WTC11 (cell line): ENCODE measurements at regions not wholly inside any gene's neighbourhood (a gene's known extent, or its start where the extent isn't known, plus 50 kb on each side); places are given as distances from the start of the nearest gene placed in this dataset.
"Not testable (repeated sequence)": the region's sequence is repeated elsewhere in the genome, so short reads cannot be mapped to it uniquely, and the experiment has no call there.

Source experiments
- ATAC-seq: fragments of 200-7000 bp; cut with Tn5 transposase; 2 replicates; pipeline ENCODE4 v1.10.0; 2021; ENCODE audit warnings: mild to moderate bottlenecking, moderate library complexity
- CTCF ChIA-PET: fragments of 300-600 bp; sonication (Branson Sonifier 250); formaldehyde crosslinking; loops from one replicate; lab custom pipeline; 2021; ENCODE audit warnings: antibody characterized with exemption; lab: Charles Lee
- POLR2A ChIA-PET: fragments of 350-600 bp; sonication (Branson Sonifier 250); formaldehyde crosslinking; loops from one replicate; lab custom pipeline; 2021; ENCODE audit warnings: antibody characterized with exemption; lab: Charles Lee
- DNase-seq: peaks from one replicate; pipeline ENCODE4 v3.0.0; 2021; ENCODE audit warnings: low spot score
- H3K27ac Mint-ChIP-seq: 2 replicates; pipeline ENCODE4 v1.8.0; 2021; ENCODE audit warnings: mixed read lengths
- H3K27me3 Mint-ChIP-seq: 2 replicates; pipeline ENCODE4 v1.8.0; 2021; ENCODE audit warnings: low read depth, mild to moderate bottlenecking, moderate library complexity, mixed read lengths
- H3K36me3 Mint-ChIP-seq: 2 replicates; pipeline ENCODE4 v1.8.0; 2021; ENCODE audit warnings: mixed read lengths
- H3K4me1 Mint-ChIP-seq: 2 replicates; pipeline ENCODE4 v1.8.0; 2022; ENCODE audit warnings: mixed read lengths
- H3K4me3 Mint-ChIP-seq: 2 replicates; pipeline ENCODE4 v1.8.0; 2021; ENCODE audit warnings: mild to moderate bottlenecking, moderate library complexity, mixed read lengths
- H3K9me3 Mint-ChIP-seq: 2 replicates; pipeline ENCODE4 v1.8.0; 2021; ENCODE audit warnings: mixed read lengths
- ETV6 ChIP-seq: sonication (generic); formaldehyde crosslinking; IDR thresholded peaks from 2 replicates; pipeline ENCODE4 v1.8.1; 2022; ENCODE audit warnings: mild to moderate bottlenecking, missing genetic modification reagents
- FOXP1 ChIP-seq: sonication (generic); formaldehyde crosslinking; IDR thresholded peaks from 2 replicates; pipeline ENCODE4 v1.8.0; 2022; ENCODE audit warnings: missing genetic modification reagents, mild to moderate bottlenecking, moderate library complexity, borderline replicate concordance
- GRHL2 ChIP-seq: fragments of 250-450 bp; sonication (Bioruptor Pico); IDR thresholded peaks from 2 replicates; pipeline ENCODE4 v1.8.0; 2022; ENCODE audit warnings: mild to moderate bottlenecking, moderate library complexity; ENCODE audit not compliant: insufficient replicate concordance, severe bottlenecking
- IRF2 ChIP-seq: sonication (generic); formaldehyde crosslinking; IDR thresholded peaks from 2 replicates; pipeline ENCODE4 v1.8.0; 2022; ENCODE audit warnings: low read depth, missing genetic modification reagents, borderline replicate concordance
- JUN ChIP-seq: sonication (generic); formaldehyde crosslinking; IDR thresholded peaks from 2 replicates; pipeline ENCODE4 v1.8.0; 2023; ENCODE audit warnings: mild to moderate bottlenecking, missing genetic modification reagents
- MYBL2 ChIP-seq: sonication (generic); formaldehyde crosslinking; IDR thresholded peaks from 2 replicates; pipeline ENCODE4 v1.8.1; 2023; ENCODE audit warnings: mild to moderate bottlenecking, moderate library complexity, missing genetic modification reagents
- NFATC4 ChIP-seq: fragments of 250-450 bp; sonication (Bioruptor Pico); IDR thresholded peaks from 2 replicates; pipeline ENCODE4 v1.9.0; 2021; ENCODE audit warnings: mild to moderate bottlenecking
- ZBTB21 ChIP-seq: sonication (generic); formaldehyde crosslinking; IDR thresholded peaks from 2 replicates; pipeline ENCODE4 v1.8.1; 2023; ENCODE audit warnings: mild to moderate bottlenecking, missing genetic modification reagents, borderline replicate concordance
- ZNF138 ChIP-seq: sonication (generic); formaldehyde crosslinking; conservative IDR thresholded peaks from 2 replicates; pipeline ENCODE4 v1.8.1; 2022; ENCODE audit warnings: mild to moderate bottlenecking, moderate library complexity, missing genetic modification reagents
- ZNF232 ChIP-seq: sonication (generic); formaldehyde crosslinking; IDR thresholded peaks from 2 replicates; pipeline ENCODE4 v1.8.0; 2022; ENCODE audit warnings: mild to moderate bottlenecking, missing genetic modification reagents
- ZNF423 ChIP-seq: fragments of 250-450 bp; sonication (Bioruptor Pico); IDR thresholded peaks from 2 replicates; pipeline ENCODE4 v2.1.2; 2022; ENCODE audit warnings: mild to moderate bottlenecking, moderate library complexity
- ZNF671 ChIP-seq: fragments of 250-450 bp; sonication (Bioruptor Pico); IDR thresholded peaks from 2 replicates; pipeline ENCODE4 v1.8.0; 2021; ENCODE audit warnings: mild to moderate bottlenecking
- TF ChIP-seq, protein P1 (sequence below): fragments of 250-450 bp; sonication (Bioruptor Pico); conservative IDR thresholded peaks from 2 replicates; pipeline ENCODE4 v1.9.0; 2021; ENCODE audit warnings: mild to moderate bottlenecking
- TF ChIP-seq, protein P2 (sequence below): sonication (generic); formaldehyde crosslinking; IDR thresholded peaks from 2 replicates; pipeline ENCODE4 v1.8.0; 2022; ENCODE audit warnings: missing genetic modification reagents
- TF ChIP-seq, protein P3 (sequence below): sonication (generic); formaldehyde crosslinking; conservative IDR thresholded peaks from 2 replicates; pipeline ENCODE4 v1.8.1; 2022; ENCODE audit warnings: mild to moderate bottlenecking, missing genetic modification reagents
- TF ChIP-seq, protein P4 (sequence below): sonication (generic); formaldehyde crosslinking; IDR thresholded peaks from 2 replicates; pipeline ENCODE4 v1.8.1; 2022; ENCODE audit warnings: low read depth, missing genetic modification reagents, borderline replicate concordance
- TF ChIP-seq, protein P5 (sequence below): sonication (generic); formaldehyde crosslinking; IDR thresholded peaks from 2 replicates; pipeline ENCODE4 v1.8.1; 2023; ENCODE audit warnings: mild to moderate bottlenecking, missing genetic modification reagents
- TF ChIP-seq, protein P6 (sequence below): sonication (generic); formaldehyde crosslinking; IDR thresholded peaks from 2 replicates; pipeline ENCODE4 v1.8.1; 2022; ENCODE audit warnings: missing genetic modification reagents, borderline replicate concordance

DNA sequence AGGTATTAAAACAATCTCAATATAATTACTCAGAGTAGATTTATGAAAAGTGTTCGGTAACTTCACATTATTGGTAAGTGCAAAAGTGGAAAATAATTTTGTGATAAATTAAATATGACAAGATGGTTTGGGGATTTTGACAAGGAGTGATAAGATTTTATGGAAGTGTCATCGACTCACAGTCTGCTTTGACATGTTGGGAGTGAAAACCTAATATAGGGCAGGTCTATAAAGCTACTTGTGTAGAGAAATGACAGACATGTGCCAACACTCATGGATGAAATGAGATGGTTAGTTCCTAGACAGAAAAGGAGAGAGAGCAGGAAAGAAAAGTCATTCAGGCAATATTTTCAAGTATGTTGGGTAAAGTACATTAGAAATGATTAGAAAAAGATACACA, 456.8 kb downstream of the TRAM1L1 start (continued):
- TF ChIP-seq, protein P1, sequence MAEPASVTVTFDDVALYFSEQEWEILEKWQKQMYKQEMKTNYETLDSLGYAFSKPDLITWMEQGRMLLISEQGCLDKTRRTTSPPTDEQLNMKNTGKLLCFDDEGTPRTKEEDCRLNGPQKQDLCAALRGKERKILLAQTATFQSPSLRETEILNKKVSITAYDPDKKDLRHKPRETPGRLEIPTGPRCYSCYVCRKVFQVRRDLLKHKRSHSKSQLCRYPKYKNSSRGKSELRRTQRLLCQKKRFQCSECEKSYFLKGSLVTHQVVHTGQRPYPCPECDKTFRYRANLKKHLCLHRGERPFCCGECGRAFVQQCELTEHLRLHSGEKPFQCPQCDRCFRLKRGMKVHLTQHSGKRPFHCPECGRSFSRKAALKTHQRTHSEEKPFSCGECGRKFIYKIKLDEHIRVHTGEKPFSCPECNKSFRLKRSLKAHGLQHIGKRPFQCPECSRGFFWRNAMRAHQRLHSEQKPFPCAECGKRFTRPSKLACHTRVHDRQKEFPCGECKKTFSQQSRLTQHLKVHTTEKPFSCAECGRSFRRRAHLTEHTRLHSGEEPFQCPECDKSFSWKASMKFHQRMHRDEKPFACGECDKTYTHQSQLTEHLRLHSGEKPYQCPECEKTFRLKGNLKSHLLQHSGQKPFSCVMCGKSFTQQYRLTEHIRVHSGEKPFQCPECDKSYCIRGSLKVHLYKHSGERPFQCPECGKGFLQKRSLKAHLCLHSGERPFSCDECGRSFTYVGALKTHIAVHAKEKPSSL (CRISPR knock-in tag): no peak
- TF ChIP-seq ETV6 (CRISPR knock-in tag): no peak
- TF ChIP-seq, protein P2, sequence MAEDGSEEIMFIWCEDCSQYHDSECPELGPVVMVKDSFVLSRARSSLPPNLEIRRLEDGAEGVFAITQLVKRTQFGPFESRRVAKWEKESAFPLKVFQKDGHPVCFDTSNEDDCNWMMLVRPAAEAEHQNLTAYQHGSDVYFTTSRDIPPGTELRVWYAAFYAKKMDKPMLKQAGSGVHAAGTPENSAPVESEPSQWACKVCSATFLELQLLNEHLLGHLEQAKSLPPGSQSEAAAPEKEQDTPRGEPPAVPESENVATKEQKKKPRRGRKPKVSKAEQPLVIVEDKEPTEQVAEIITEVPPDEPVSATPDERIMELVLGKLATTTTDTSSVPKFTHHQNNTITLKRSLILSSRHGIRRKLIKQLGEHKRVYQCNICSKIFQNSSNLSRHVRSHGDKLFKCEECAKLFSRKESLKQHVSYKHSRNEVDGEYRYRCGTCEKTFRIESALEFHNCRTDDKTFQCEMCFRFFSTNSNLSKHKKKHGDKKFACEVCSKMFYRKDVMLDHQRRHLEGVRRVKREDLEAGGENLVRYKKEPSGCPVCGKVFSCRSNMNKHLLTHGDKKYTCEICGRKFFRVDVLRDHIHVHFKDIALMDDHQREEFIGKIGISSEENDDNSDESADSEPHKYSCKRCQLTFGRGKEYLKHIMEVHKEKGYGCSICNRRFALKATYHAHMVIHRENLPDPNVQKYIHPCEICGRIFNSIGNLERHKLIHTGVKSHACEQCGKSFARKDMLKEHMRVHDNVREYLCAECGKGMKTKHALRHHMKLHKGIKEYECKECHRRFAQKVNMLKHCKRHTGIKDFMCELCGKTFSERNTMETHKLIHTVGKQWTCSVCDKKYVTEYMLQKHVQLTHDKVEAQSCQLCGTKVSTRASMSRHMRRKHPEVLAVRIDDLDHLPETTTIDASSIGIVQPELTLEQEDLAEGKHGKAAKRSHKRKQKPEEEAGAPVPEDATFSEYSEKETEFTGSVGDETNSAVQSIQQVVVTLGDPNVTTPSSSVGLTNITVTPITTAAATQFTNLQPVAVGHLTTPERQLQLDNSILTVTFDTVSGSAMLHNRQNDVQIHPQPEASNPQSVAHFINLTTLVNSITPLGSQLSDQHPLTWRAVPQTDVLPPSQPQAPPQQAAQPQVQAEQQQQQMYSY: no peak
- TF ChIP-seq NFATC4 (CRISPR knock-in tag): no peak

DNA sequence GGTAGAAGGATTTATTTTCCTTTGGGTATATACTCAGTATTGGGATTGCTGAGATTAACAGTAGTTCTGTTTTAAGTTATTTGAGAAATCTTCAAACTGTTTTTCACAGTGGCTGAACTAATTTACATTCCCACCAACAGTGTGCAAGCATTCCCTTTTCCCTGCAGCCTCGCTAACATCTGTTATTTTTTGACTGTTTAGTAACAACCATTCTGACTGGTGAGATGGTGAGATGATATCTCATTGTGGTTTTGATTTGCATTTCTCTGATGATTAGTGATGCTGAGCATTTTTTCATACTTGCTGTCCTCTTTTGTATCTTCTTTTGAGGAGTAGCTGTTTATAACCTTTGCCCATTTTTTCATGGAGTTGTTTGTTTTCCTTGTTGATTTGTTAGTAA, 457.8 kb downstream of the TRAM1L1 start:
- peaks cover 10% of the 10 kb centered on the region for H3K4me1 Mint-ChIP-seq
- no peaks in the 10 kb centered on the region for H3K36me3 Mint-ChIP-seq
- H3K9me3 Mint-ChIP-seq: no peaks in the 10 kb centered on the region
- DNase-seq (no peak), ATAC-seq (no peak)
- POLR2A ChIA-PET: no interaction called here
- CTCF ChIA-PET: no interaction called here
- H3K27ac Mint-ChIP-seq: no peak overlapping the region
- TF ChIP-seq IRF2 (CRISPR knock-in tag) (no peak), ZNF671 (no peak), MYBL2 (CRISPR knock-in tag) (no peak), GRHL2 (CRISPR knock-in tag) (no peak), ZNF138 (CRISPR knock-in tag) (no peak), ZBTB21 (CRISPR knock-in tag) (no peak), FOXP1 (no peak)
- TF ChIP-seq, protein P3, sequence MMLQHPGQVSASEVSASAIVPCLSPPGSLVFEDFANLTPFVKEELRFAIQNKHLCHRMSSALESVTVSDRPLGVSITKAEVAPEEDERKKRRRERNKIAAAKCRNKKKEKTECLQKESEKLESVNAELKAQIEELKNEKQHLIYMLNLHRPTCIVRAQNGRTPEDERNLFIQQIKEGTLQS (CRISPR knock-in tag): no peak
- H3K27me3 Mint-ChIP-seq: no peaks in the 10 kb centered on the region
- no peak overlapping the region for H3K4me3 Mint-ChIP-seq

DNA sequence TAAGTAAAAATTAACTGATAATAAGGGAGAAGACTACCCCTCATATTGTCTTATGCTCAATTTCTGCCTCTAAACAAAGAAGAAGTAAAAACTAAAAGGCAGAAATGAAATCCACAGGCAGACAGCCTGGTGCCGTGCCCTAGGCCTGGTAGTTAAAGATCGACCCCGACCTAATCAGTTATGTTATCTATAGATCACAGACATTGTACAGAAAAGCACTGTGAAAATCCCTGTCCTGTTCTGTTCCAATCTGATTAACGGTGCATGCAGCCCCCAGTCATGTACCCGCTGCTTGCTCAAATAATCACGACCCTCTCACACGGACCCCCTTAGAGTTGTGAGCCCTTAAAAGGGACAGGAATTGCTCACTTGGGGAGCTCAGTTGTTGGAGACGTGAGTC, 465.9 kb downstream of the TRAM1L1 start:
- H3K4me3 Mint-ChIP-seq, CTCF ChIA-PET, H3K27me3 Mint-ChIP-seq, H3K9me3 Mint-ChIP-seq, H3K4me1 Mint-ChIP-seq, ATAC-seq, H3K36me3 Mint-ChIP-seq, H3K27ac Mint-ChIP-seq, POLR2A ChIA-PET, DNase-seq: not testable (repeated sequence)

DNA sequence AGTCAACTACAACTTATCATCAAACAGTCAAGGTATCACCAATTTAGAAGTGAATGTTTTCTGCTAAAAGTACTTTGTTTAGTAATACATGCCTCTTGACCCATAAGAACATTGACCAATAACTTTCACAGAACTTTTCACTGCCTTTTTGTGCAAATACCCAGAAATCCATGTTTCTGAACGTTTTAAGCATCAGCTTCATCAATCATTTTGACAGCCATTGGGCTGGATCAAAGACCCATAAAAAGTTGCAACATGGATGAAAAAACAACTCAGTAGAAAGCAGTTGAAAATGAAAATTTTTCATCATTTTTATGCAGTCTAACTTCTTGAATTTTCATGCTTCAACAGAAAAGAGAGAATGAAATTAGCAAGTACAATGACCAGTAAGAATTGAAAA, 466.7 kb downstream of the TRAM1L1 start:
- H3K36me3 Mint-ChIP-seq: no peaks in the 10 kb centered on the region
- H3K9me3 Mint-ChIP-seq: no peaks in the 10 kb centered on the region
- H3K27ac Mint-ChIP-seq: no peak overlapping the region
- DNase-seq (no peak), ATAC-seq (no peak)
- H3K27me3 Mint-ChIP-seq: no peaks in the 10 kb centered on the region
- H3K4me1 Mint-ChIP-seq: no peaks in the 10 kb centered on the region
- H3K4me3 Mint-ChIP-seq: no peak overlapping the region
- ChIA-PET POLR2A (no interaction called here), CTCF (no interaction called here)
- TF ChIP-seq ZNF423 (CRISPR knock-in tag) (no peak), ZNF232 (CRISPR knock-in tag) (no peak), JUN (no peak)
- TF ChIP-seq, protein P4, sequence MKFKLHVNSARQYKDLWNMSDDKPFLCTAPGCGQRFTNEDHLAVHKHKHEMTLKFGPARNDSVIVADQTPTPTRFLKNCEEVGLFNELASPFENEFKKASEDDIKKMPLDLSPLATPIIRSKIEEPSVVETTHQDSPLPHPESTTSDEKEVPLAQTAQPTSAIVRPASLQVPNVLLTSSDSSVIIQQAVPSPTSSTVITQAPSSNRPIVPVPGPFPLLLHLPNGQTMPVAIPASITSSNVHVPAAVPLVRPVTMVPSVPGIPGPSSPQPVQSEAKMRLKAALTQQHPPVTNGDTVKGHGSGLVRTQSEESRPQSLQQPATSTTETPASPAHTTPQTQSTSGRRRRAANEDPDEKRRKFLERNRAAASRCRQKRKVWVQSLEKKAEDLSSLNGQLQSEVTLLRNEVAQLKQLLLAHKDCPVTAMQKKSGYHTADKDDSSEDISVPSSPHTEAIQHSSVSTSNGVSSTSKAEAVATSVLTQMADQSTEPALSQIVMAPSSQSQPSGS: no peak
- TF ChIP-seq, protein P5, sequence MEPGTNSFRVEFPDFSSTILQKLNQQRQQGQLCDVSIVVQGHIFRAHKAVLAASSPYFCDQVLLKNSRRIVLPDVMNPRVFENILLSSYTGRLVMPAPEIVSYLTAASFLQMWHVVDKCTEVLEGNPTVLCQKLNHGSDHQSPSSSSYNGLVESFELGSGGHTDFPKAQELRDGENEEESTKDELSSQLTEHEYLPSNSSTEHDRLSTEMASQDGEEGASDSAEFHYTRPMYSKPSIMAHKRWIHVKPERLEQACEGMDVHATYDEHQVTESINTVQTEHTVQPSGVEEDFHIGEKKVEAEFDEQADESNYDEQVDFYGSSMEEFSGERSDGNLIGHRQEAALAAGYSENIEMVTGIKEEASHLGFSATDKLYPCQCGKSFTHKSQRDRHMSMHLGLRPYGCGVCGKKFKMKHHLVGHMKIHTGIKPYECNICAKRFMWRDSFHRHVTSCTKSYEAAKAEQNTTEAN (CRISPR knock-in tag): no peak
- TF ChIP-seq, protein P6, sequence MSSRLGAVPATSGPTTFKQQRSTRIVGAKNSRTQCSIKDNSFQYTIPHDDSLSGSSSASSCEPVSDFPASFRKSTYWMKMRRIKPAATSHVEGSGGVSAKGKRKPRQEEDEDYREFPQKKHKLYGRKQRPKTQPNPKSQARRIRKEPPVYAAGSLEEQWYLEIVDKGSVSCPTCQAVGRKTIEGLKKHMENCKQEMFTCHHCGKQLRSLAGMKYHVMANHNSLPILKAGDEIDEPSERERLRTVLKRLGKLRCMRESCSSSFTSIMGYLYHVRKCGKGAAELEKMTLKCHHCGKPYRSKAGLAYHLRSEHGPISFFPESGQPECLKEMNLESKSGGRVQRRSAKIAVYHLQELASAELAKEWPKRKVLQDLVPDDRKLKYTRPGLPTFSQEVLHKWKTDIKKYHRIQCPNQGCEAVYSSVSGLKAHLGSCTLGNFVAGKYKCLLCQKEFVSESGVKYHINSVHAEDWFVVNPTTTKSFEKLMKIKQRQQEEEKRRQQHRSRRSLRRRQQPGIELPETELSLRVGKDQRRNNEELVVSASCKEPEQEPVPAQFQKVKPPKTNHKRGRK (CRISPR knock-in tag): no peak
